ENCODE measurements at regions not wholly inside any gene's neighbourhood (a gene's known extent, or its start where the extent isn't known, plus 50 kb on each side); places are given as distances from the start of the nearest gene placed in this dataset.

- Histone ChIP-seq H3K4me1 (ENCODE audit: control insufficient read depth, insufficient read depth, low read length, poor library complexity, severe bottlenecking) (peaks cover 3% of the 10 kb centered on the region), H3K27ac (ENCODE audit: low read depth, low read length, severe bottlenecking) (no peak overlapping the region), H3K9me3 (ENCODE audit: control insufficient read depth, low read length) (no peaks in the 10 kb centered on the region), H3K4me3 (ENCODE audit: extremely low read depth, insufficient read depth, low read length, poor library complexity, severe bottlenecking) (no peak overlapping the region), H3K36me3 (ENCODE audit: control insufficient read depth, insufficient read depth, low read length) (no peaks in the 10 kb centered on the region)
- WGBS, 2 experiments (ENCODE audit: insufficient coverage in 2 of 2), result 60 to 94% methylated on average over 2 of the region's 4 CpGs
These were observed 246.9 kb upstream of the LRIG1 start for GRCh38 chr3:66747696-66748095.

- 90 to 92% methylated on average over 1 to 2 of the region's 2 CpGs for WGBS, 2 experiments (ENCODE audit: insufficient coverage in 2 of 2)
- H3K9me3 ChIP-seq (ENCODE audit: control insufficient read depth, low read length), result no peaks in the 10 kb centered on the region
- no peaks in the 10 kb centered on the region for H3K36me3 ChIP-seq (ENCODE audit: control insufficient read depth, insufficient read depth, low read length)
- peaks cover 3% of the 10 kb centered on the region for H3K4me1 ChIP-seq (ENCODE audit: control insufficient read depth, insufficient read depth, low read length, poor library complexity, severe bottlenecking)
- no peak overlapping the region for H3K4me3 ChIP-seq (ENCODE audit: extremely low read depth, insufficient read depth, low read length, poor library complexity, severe bottlenecking)
- H3K27ac ChIP-seq (ENCODE audit: low read depth, low read length, severe bottlenecking), result no peak overlapping the region
These were observed 247.5 kb upstream of the LRIG1 start for GRCh38 chr3:66748175-66748876.

- Histone ChIP-seq H3K4me3 (ENCODE audit: extremely low read depth, insufficient read depth, low read length, poor library complexity, severe bottlenecking) (no peak overlapping the region), H3K4me1 (ENCODE audit: control insufficient read depth, insufficient read depth, low read length, poor library complexity, severe bottlenecking) (peaks cover 3% of the 10 kb centered on the region), H3K27ac (ENCODE audit: low read depth, low read length, severe bottlenecking) (no peak overlapping the region), H3K9me3 (ENCODE audit: control insufficient read depth, low read length) (no peaks in the 10 kb centered on the region), H3K36me3 (ENCODE audit: control insufficient read depth, insufficient read depth, low read length) (no peaks in the 10 kb centered on the region)
- 100% methylated on average over 1 of the region's 3 CpGs; no CpG with 5 or more reads in 1 of the 2 experiments for WGBS, 2 experiments (ENCODE audit: insufficient coverage in 2 of 2)
These were observed 246.3 kb upstream of the KBTBD8 start for GRCh38 chr3:66751842-66752241.

- H3K27ac ChIP-seq (ENCODE audit: low read depth, low read length, severe bottlenecking), result no peak overlapping the region
- no peaks in the 10 kb centered on the region for H3K9me3 ChIP-seq (ENCODE audit: control insufficient read depth, low read length)
- peaks cover 3% of the 10 kb centered on the region for H3K4me1 ChIP-seq (ENCODE audit: control insufficient read depth, insufficient read depth, low read length, poor library complexity, severe bottlenecking)
- H3K4me3 ChIP-seq (ENCODE audit: extremely low read depth, insufficient read depth, low read length, poor library complexity, severe bottlenecking), result no peak overlapping the region
- H3K36me3 ChIP-seq (ENCODE audit: control insufficient read depth, insufficient read depth, low read length), result no peaks in the 10 kb centered on the region
These were observed 244.4 kb upstream of the KBTBD8 start for GRCh38 chr3:66753670-66754069.

DNA sequence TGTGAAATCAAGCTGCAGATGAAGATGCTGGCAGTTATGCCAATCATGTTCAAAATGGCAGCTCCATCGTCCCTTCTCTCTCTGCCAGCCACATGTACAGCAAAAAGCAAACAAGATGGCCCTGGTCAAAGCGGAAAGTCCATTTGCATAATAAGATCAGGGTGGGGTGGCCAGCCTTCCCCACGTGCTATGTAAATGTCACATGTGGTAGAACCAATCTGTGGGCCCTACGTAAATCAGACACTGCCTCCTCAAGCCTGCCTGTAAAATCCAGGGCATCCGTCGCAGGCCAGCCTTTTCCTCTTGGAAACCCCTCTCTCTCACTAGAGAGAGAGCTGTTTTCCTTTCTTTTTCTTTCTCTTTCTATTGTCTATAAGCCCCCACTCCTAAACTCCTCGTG, 243.5 kb upstream of the KBTBD8 start:
- H3K27ac ChIP-seq (ENCODE audit: low read depth, low read length, severe bottlenecking), result no peak overlapping the region
- H3K36me3 ChIP-seq (ENCODE audit: control insufficient read depth, insufficient read depth, low read length), result no peaks in the 10 kb centered on the region
- H3K4me3 ChIP-seq (ENCODE audit: extremely low read depth, insufficient read depth, low read length, poor library complexity, severe bottlenecking), result no peak overlapping the region
- H3K9me3 ChIP-seq (ENCODE audit: control insufficient read depth, low read length), result no peaks in the 10 kb centered on the region
- 88 to 94% methylated on average over 4 to 7 of the region's 7 CpGs for WGBS, 2 experiments (ENCODE audit: insufficient coverage in 2 of 2)
- H3K4me1 ChIP-seq (ENCODE audit: control insufficient read depth, insufficient read depth, low read length, poor library complexity, severe bottlenecking), result peaks cover 3% of the 10 kb centered on the region

GRCh38 chr3:66755924-66756323, 242.2 kb upstream of the KBTBD8 start:
- Histone ChIP-seq H3K27ac (ENCODE audit: low read depth, low read length, severe bottlenecking) (no peak overlapping the region), H3K36me3 (ENCODE audit: control insufficient read depth, insufficient read depth, low read length) (no peaks in the 10 kb centered on the region), H3K4me1 (ENCODE audit: control insufficient read depth, insufficient read depth, low read length, poor library complexity, severe bottlenecking) (no peaks in the 10 kb centered on the region), H3K9me3 (ENCODE audit: control insufficient read depth, low read length) (no peaks in the 10 kb centered on the region), H3K4me3 (ENCODE audit: extremely low read depth, insufficient read depth, low read length, poor library complexity, severe bottlenecking) (no peak overlapping the region)
- 96 to 98% methylated on average over 3 to 5 of the region's 6 CpGs for WGBS, 2 experiments (ENCODE audit: insufficient coverage in 2 of 2)

DNA sequence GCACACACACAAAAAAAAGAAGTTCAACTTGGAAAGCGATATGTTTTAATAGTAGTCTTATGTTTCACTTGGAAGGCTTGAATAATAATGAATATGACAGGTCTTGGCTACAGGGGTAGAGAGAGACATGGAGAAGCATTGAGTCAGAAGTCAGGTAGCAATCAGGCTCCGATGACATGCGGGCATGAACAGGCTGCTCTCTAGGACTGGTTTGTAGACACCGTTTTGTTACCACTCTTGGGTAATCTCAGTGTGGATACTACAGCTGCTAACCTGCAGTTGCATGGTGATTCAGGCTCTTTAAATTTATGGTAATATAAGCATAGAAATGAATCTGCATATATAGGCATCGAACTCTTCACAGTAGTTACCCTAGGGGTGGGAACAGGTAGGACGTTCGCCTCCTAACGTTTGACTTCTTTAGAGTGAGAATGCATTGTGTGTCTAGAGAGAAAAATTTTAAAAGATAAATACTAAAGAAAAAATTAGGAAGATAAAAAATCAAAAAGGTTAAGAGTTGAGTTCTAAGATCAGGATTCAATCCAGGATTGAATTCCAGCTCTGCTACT, 241.6 kb upstream of the KBTBD8 start:
- Histone ChIP-seq H3K9me3 (ENCODE audit: control insufficient read depth, low read length) (no peaks in the 10 kb centered on the region), H3K4me3 (ENCODE audit: extremely low read depth, insufficient read depth, low read length, poor library complexity, severe bottlenecking) (no peak overlapping the region), H3K36me3 (ENCODE audit: control insufficient read depth, insufficient read depth, low read length) (no peaks in the 10 kb centered on the region), H3K4me1 (ENCODE audit: control insufficient read depth, insufficient read depth, low read length, poor library complexity, severe bottlenecking) (no peaks in the 10 kb centered on the region), H3K27ac (ENCODE audit: low read depth, low read length, severe bottlenecking) (no peak overlapping the region)
- WGBS, 2 experiments (ENCODE audit: insufficient coverage in 2 of 2), result 85 to 95% methylated on average over 4 to 7 of the region's 8 CpGs

DNA sequence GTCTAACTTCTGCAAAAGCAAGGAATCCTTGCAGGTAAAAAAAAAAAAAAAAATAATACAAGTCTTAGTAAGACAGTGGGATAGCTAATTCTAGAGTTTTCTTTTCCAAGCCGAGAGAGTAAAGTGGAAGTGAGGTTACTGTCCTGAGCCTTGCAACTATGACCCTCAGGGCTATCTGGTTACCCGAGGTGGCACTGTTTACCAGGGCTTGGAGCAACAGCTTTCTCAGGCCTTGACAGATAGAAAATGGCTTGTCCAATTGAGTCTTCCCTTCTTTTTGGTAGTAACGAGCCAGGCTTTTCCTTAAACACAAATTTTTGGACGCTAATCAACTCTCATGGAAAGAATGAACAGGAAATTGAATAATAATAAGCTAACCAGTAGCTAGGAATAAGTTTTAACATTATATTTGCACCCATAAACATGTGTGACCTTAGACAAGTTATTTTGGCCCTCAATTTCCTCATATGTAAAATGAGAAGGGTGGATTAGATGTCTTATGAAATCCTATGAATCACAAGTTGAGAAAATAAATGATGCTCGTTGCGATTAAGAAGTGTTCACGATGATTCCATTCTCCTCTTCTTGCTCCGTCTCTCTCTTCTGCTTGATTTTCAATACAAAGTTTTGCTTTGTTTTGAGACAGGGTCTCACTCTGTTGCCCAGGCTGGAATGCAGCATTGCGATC, 236.9 kb upstream of the KBTBD8 start:
- no peak overlapping the region for H3K27ac ChIP-seq (ENCODE audit: low read depth, low read length, severe bottlenecking)
- no peak overlapping the region for H3K4me3 ChIP-seq (ENCODE audit: extremely low read depth, insufficient read depth, low read length, poor library complexity, severe bottlenecking)
- no peaks in the 10 kb centered on the region for H3K9me3 ChIP-seq (ENCODE audit: control insufficient read depth, low read length)
- 87 to 91% methylated on average over 6 to 8 of the region's 9 CpGs for WGBS, 2 experiments (ENCODE audit: insufficient coverage in 2 of 2)
- H3K36me3 ChIP-seq (ENCODE audit: control insufficient read depth, insufficient read depth, low read length), result no peaks in the 10 kb centered on the region
- H3K4me1 ChIP-seq (ENCODE audit: control insufficient read depth, insufficient read depth, low read length, poor library complexity, severe bottlenecking), result no peaks in the 10 kb centered on the region

- no peaks in the 10 kb centered on the region for H3K36me3 ChIP-seq (ENCODE audit: control insufficient read depth, insufficient read depth, low read length)
- no peak overlapping the region for H3K27ac ChIP-seq (ENCODE audit: low read depth, low read length, severe bottlenecking)
- H3K4me3 ChIP-seq (ENCODE audit: extremely low read depth, insufficient read depth, low read length, poor library complexity, severe bottlenecking), result no peak overlapping the region
- WGBS, 2 experiments (ENCODE audit: insufficient coverage in 2 of 2), result 86 to 87% methylated on average over 3 to 4 of the region's 6 CpGs
- no peaks in the 10 kb centered on the region for H3K4me1 ChIP-seq (ENCODE audit: control insufficient read depth, insufficient read depth, low read length, poor library complexity, severe bottlenecking)
- H3K9me3 ChIP-seq (ENCODE audit: control insufficient read depth, low read length), result no peaks in the 10 kb centered on the region
These were observed 235.0 kb upstream of the KBTBD8 start for GRCh38 chr3:66762916-66763693.

DNA sequence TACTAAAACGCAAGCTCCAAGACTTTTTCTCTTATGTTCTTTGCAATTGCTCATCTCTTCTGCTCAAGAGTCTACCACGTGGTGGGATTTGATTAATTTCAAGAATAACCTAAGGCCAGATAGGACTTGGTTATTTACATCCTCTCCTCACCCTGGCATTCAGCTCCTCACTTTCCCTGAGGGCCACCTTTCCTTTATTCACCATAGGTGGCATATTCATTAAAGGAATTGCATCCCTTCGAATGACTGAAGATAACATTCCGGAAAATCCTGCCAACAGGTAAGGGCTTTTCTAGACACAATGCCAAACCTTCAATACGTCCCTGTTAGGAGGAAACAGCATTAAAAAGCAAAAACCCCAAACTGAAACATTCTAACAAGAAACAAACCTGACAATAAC, 220.0 kb upstream of the KBTBD8 start:
- 86 to 92% methylated on average over 2 to 4 of the region's 5 CpGs for WGBS, 2 experiments (ENCODE audit: insufficient coverage in 2 of 2)
- Histone ChIP-seq H3K9me3 (ENCODE audit: control insufficient read depth, low read length) (no peaks in the 10 kb centered on the region), H3K36me3 (ENCODE audit: control insufficient read depth, insufficient read depth, low read length) (no peaks in the 10 kb centered on the region), H3K4me1 (ENCODE audit: control insufficient read depth, insufficient read depth, low read length, poor library complexity, severe bottlenecking) (no peaks in the 10 kb centered on the region), H3K27ac (ENCODE audit: low read depth, low read length, severe bottlenecking) (no peak overlapping the region), H3K4me3 (ENCODE audit: extremely low read depth, insufficient read depth, low read length, poor library complexity, severe bottlenecking) (no peak overlapping the region)

Data from mesodermal cell (in vitro differentiated cells).